HT-29 (cell line): ENCODE measurements at regions not wholly inside any gene's neighbourhood (a gene's known extent, or its start where the extent isn't known, plus 50 kb on each side); places are given as distances from the start of the nearest gene placed in this dataset.

Experiments used
- DNase-seq: peaks from one replicate; pipeline ENCODE4 v3.0.0-alpha.2; 2015; ENCODE audit warnings: low spot score

DNA sequence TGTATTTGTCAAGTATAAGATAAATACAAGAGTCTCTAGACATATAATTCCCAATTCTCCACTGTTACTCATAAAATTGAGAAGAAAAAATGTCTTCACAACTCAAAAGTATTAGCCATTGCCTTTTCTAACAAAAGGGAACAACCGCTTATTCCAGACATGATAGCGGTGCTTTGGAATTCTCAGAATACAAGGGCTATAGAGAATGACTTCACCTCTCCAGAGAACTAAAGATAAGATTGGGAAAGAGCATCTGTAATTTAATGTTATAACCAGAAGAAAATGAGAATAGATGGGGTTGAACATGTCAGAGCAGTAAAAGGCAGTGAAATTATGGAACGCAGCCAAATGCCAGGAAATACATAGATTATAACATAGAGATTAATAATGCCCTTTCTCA is 730.8 kb downstream of the C6orf118 start:
- no peak for DNase-seq

DNA sequence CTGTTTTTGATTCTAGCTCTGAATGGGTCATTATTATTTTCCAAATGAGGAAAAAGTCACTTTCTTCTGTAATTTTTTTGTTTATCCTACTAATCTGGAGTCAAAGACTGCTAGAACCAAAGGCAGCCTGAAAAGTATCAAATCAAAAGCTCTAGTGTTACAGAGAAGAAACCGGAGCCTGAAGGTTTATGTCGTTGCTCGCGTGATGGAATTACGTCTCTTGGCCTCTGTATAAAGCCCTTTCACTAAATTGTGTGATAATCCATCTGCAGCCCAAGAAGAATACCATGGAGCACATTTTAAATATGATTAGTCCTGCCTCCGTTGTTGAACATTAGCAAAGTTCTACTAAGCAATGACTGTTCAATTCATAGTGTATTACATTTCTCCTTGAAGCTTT is 738.6 kb downstream of the C6orf118 start:
- DNase-seq = no peak

GRCh38 chr6:164569509-164569908 is 739.9 kb downstream of the C6orf118 start:
- no peak for DNase-seq

DNA sequence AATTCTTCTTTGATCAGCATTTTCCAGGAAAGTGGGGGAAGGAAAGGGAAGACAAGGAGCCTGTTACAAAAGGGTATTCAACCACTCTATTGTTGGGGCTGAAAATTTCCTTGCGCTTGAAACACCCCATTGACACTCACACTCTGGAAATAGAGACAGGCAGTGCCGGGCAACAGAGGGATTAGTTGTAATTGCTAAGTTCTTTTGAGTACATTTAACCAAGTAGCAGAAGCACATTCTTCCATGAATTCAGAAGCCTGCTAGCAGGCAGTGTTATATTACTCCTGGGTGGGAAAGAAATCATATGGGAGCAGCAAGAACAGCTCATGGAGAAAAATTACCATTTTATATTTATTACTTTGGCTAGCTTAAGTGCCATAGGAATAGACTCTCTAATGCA is 745.5 kb downstream of the C6orf118 start:
- DNase-seq = no peak

GRCh38 chr6:164561656-164562055 is 747.7 kb downstream of the C6orf118 start:
- DNase-seq = no peak

GRCh38 chr6:164554700-164555476 is 754.5 kb downstream of the C6orf118 start:
- no peak for DNase-seq

DNA sequence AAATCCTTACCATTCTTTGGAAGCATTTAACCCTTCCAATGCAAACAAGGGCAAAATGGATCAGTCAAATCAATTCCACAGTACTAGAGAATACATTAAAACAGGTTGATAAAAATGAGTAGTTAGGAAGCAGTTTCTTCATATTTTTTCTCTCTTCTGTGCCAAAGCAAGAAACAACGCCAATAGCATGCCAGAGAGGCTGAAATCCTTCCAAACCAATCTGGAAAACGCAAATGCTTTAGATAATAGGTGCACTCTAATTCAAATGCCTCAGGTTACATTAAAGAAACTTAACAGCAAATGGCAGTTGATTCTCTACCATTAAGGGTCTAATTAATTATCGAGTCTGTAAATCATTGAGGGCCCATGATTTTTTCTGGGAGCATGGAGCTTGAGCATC is 755.2 kb downstream of the C6orf118 start:
- DNase-seq = no peak

DNA sequence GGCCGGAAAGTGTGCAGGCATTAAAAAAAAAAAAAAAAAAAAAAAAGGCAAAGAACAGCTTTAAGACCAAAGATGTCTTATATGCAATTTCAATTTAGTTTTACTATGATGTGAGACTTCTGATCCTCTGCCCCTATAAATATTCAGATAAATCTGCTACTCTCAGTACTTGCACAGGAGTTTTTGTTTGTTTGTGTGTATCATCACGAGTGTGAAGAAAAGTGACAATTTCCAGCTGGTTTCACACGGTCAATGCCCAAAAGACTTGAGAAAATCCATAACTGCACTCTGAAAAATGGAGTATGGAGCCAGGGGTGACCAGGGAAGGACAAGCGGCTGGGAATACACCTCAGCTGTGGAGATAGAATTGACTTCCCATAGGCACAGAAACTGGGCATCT is 757.7 kb downstream of the C6orf118 start:
- no peak for DNase-seq

GRCh38 chr6:164547076-164547475 is 762.3 kb downstream of the C6orf118 start:
- DNase-seq = no peak

DNA sequence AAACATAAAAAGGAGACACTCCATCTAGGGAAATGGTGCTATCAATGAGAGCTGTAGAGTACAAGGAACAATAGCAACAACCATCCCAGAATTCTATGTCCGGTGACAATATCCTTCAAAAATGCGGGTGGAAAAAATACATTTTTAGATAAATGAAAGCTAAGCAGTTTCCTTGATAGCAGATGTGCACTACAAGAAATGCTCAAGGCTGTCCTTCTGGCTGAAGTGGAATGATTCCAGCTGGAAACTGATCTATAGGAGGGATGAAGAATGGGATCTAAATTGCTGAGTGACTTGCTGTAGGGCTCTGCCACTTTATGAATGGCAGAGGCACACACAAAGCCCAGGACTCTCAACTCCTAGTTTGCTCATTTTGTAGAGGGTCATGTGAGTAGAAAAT is 763.1 kb downstream of the C6orf118 start:
- no peak for DNase-seq

DNA sequence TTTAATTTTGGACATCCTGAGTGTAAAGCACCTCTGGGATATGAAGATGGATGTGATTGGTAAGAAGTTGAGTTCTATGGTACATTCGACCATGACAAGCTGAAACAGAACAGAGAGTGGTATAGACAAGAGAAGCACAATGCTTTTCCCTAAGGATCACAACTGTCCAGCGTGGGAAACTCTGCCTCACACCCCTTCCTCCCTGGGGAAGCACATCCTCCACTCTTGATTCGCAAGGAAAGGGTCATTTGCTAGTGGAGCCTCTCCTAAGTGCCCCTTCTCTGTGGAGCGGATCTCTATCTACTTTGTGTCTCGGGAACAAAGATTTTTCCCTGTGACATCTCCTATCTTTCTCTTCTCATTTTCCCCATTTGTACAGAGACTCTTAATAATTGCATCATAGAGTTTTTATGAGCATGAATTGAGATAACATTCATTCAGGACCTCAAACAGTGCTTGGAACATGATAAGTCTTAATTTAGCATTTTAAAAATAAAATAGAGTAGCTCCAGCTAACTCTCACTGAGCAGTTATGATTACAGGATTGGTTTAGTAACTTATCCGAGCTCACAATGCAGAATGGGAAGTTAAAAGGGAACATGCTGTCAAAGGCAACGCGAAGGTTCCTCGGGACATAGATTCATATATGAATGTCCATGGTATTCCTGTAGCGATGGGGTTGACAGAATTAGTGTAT is 775.2 kb downstream of the C6orf118 start:
- no peak for DNase-seq

- DNase-seq = no peak
Observed at GRCh38 chr6:164533045-164533362, 776.4 kb downstream of the C6orf118 start.

- no peak for DNase-seq
Observed at GRCh38 chr6:164532198-164533044, 777.0 kb downstream of the C6orf118 start.

DNA sequence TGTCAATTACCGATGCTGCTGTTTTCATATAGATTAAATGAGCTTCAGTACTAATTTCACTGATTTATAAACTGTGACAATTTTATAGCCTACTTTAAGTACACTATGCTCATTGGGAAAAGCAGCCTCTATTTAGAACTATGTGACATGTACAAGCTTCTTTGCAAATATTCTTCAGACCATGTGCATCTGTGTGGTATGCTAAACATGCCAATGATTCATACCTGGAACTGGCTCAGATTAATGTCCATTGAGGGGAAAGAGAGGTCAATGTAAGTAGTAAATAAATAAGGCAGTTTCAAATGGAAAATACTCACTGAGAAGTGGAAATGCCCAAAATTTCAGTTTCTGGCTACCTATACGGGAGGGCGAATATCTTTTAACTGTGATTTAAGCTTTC is 777.7 kb downstream of the C6orf118 start:
- no peak for DNase-seq

- no peak for DNase-seq
Observed at GRCh38 chr6:164528539-164528938, 780.9 kb downstream of the C6orf118 start.

DNA sequence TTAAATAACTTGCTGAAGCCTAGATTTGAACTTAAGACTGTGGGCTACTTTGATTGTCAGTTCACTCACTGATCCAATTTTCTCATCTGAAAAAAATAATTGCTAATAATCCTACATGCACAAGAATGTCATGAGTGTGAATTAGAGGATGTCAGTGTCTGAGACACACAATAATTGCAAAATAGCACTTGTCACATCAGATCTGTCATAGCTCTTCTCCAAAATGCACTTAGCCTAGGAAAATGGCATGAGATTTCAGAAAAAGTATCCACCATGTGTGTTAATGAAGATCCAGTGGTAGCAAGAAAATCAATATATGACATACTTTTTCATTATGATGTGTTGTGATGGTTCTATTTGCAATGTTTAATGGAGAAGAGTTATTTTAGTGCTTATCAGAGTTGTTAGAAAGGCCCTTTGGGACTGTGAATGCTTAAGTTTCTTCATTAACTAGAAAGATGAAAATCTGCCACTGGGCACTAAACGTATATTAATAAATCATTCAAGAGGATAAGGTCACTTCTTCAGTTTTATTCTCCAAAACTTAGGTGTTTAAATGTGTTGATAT is 786.2 kb downstream of the C6orf118 start:
- no peak for DNase-seq

GRCh38 chr6:164520916-164521315 is 788.5 kb downstream of the C6orf118 start:
- DNase-seq = no peak

DNA sequence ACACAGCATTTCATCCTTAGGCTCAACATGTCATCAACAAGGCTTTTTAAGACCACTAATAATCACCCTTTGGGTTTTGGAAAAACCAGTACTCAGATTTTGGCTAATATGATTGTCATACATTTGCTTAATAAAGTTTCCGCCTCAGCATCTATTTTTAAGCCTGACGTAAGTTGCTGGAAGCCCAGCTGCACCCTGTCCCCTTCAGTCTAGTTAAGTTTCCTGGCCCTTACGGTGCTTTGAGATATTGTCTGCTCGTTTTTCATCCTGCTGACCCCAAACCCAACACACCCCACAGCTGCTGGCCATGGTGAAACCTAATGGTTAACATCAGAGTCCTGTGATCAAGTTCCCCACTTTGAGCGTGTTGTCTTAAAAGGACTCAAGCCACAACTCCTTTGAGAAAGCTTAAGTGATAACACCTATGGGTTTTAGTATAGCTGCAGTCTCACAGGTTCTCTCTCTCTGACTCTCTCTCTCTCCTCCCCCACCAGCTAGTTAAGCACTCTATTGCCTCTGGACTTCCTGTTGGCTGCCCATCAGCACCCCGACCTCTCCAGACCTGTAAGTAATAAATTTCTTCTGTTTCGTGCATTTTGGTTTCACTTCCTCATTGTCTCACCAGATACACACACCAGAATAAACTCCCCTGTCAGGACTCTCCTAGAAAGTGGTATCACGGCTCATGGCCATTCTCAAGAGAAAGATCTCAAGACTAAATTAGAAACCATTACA is 802.0 kb downstream of the C6orf118 start:
- DNase-seq = no peak

DNA sequence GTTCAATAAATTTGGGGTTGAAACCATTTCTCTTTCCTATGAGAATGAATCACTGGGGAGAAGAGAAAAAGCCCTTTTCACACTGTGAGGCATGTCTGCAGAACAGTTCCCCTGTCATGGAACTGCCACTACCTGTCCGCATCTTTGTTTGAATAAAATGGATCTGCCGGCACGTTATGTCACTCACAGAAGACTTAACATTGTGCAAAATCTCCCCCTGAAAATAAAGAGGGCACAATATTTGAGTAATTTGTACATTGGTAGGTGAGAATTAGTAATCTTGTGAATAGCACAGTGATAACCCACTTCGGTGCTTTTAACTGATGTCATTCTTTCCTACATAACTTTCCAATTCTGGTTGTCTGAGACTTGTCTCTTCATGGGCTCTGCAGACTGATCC is 804.0 kb downstream of the C6orf118 start:
- DNase-seq = no peak

DNA sequence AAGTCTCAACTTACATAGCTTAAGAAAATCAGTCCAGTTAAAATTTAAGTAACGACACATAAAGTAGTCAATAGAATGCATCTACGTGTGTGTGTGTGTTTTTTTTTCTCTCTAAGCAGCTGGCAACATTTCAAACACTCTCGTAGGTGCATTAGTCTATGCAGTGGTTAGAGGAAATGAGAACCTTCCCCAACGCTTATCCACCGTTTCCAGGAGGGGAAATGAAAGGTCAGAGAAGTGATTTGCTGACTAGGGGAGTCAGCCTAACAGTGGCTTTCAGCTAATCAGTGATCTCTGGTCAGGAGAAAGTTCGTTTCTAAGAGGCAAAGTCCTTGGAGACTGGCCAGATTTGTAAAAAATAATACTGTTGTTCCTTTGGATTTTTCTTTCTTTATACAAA is 806.6 kb downstream of the C6orf118 start:
- no peak for DNase-seq

GRCh38 chr6:164495882-164496495 is 813.4 kb downstream of the C6orf118 start:
- DNase-seq = no peak
